Tibial nerve (tissue), 4 donors: ENCODE measurements at regions not wholly inside any gene's neighbourhood (a gene's known extent, or its start where the extent isn't known, plus 50 kb on each side); places are given as distances from the start of the nearest gene placed in this dataset.

ENCODE experiments used
- EP300 ChIP-seq, 2 donors: sonication (generic); formaldehyde crosslinking; IDR thresholded peaks; one replicate each; pipeline ENCODE4 v1.6.1; 2017; ENCODE audit warnings: antibody characterized with exemption in 2 of 2, mild to moderate bottlenecking in 1 of 2
- TF ChIP-seq, protein P1 (sequence below), 5 experiments: fragments of 200-600 bp in 3 of 5; fragments of 450-650 bp in 2 of 5; sonication (generic) in 3 of 5; IDR thresholded peaks; one replicate each; pipeline ENCODE4 v1.5.1; 2016 to 2019; ENCODE audit warnings: antibody characterized with exemption in 5 of 5, mild to moderate bottlenecking in 3 of 5, moderate library complexity in 2 of 5

DNA sequence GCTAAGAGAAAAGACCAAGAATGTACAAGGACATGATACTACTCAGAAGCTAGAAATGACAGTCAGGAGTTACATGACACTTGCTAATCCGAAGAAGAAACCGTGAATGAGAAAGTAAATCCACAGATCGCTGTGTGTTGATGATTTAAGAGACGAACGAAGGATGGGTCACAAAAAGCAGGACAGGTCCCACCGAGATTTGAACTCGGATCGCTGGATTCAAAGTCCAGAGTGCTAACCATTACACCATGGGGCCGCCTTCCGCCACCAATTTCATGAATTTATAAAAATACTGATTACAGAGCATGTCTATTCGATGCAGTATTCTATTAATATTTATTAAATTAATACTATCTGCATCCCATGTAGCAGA lies 54.0 kb upstream of the BTN3A2 start:
- TF ChIP-seq, protein P1, sequence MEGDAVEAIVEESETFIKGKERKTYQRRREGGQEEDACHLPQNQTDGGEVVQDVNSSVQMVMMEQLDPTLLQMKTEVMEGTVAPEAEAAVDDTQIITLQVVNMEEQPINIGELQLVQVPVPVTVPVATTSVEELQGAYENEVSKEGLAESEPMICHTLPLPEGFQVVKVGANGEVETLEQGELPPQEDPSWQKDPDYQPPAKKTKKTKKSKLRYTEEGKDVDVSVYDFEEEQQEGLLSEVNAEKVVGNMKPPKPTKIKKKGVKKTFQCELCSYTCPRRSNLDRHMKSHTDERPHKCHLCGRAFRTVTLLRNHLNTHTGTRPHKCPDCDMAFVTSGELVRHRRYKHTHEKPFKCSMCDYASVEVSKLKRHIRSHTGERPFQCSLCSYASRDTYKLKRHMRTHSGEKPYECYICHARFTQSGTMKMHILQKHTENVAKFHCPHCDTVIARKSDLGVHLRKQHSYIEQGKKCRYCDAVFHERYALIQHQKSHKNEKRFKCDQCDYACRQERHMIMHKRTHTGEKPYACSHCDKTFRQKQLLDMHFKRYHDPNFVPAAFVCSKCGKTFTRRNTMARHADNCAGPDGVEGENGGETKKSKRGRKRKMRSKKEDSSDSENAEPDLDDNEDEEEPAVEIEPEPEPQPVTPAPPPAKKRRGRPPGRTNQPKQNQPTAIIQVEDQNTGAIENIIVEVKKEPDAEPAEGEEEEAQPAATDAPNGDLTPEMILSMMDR (IDR thresholded peaks at IDR 0.05) = no peak
- no peak for TF ChIP-seq EP300 (IDR thresholded peaks at IDR 0.05)
